GM23338 (cell line): ENCODE measurements at regions not wholly inside any gene's neighbourhood (a gene's known extent, or its start where the extent isn't known, plus 50 kb on each side); places are given as distances from the start of the nearest gene placed in this dataset.

Experiments used
- ATAC-seq: fragments of 200-7000 bp; cut with Tn5 transposase; 3 replicates; pipeline ENCODE4 v1.9.1; 2020
- DNase-seq: peaks from one replicate; pipeline ENCODE4 v3.0.0-alpha.2; 2015; ENCODE audit warnings: low spot score
- H2AFZ ChIP-seq: fragments of 200-600 bp; sonication (generic); 2 replicates; pipeline ENCODE4 v1.8.0; 2016; ENCODE audit warnings: antibody characterized with exemption, mild to moderate bottlenecking, moderate library complexity
- H3F3A ChIP-seq: fragments of 200-600 bp; sonication (generic); replicated peaks from 2 replicates; pipeline ENCODE4 v1.8.0; 2017; ENCODE audit warnings: antibody characterized with exemption, mixed run types, low read depth
- H3K27ac ChIP-seq: fragments of 200-600 bp; sonication (generic); 2 replicates; pipeline ENCODE4 v1.6.1; 2016; ENCODE audit warnings: low read depth
- H3K27me3 ChIP-seq: fragments of 200-600 bp; sonication (generic); 2 replicates; pipeline ENCODE4 v1.8.0; 2016; ENCODE audit warnings: mild to moderate bottlenecking, mixed run types, moderate library complexity; ENCODE audit not compliant: insufficient read depth
- H3K36me3 ChIP-seq: fragments of 200-600 bp; sonication (generic); 2 replicates; pipeline ENCODE4 v1.8.0; 2016; ENCODE audit warnings: mild to moderate bottlenecking; ENCODE audit not compliant: insufficient read depth
- H3K4me1 ChIP-seq: fragments of 200-600 bp; sonication (generic); 2 replicates; pipeline ENCODE4 v1.8.0; 2016; ENCODE audit warnings: mild to moderate bottlenecking, moderate library complexity; ENCODE audit not compliant: insufficient read depth
- H3K4me2 ChIP-seq: fragments of 200-600 bp; sonication (generic); 2 replicates; pipeline ENCODE4 v1.7.1; 2017; ENCODE audit warnings: mixed run types
- H3K4me3 ChIP-seq: fragments of 200-600 bp; sonication (generic); 2 replicates; pipeline ENCODE4 v1.6.1; 2016; ENCODE audit warnings: mixed run types
- H3K79me2 ChIP-seq: fragments of 200-600 bp; sonication (generic); replicated peaks from 2 replicates; pipeline ENCODE4 v1.8.0; 2017; ENCODE audit warnings: mild to moderate bottlenecking; ENCODE audit not compliant: insufficient read depth
- H3K9me2 ChIP-seq: fragments of 200-600 bp; sonication (generic); 2 replicates; pipeline ENCODE4 v1.8.0; 2017; ENCODE audit not compliant: insufficient read depth
- H4K20me1 ChIP-seq: fragments of 200-600 bp; sonication (generic); replicated peaks from 2 replicates; pipeline ENCODE4 v1.8.0; 2017; ENCODE audit warnings: mild to moderate bottlenecking; ENCODE audit not compliant: insufficient read depth
- H3K27ac Mint-ChIP-seq: 2 replicates; pipeline ENCODE4 v1.8.0; 2020; ENCODE audit warnings: inconsistent platforms, mild to moderate bottlenecking, moderate library complexity, mixed read lengths
- H3K27me3 Mint-ChIP-seq: 3 replicates; pipeline ENCODE4 v1.8.0; 2022; ENCODE audit warnings: low read depth, mild to moderate bottlenecking, moderate library complexity, mixed read lengths, inconsistent platforms; ENCODE audit not compliant: insufficient read depth, poor library complexity
- H3K36me3 Mint-ChIP-seq: 3 replicates; pipeline ENCODE4 v1.8.0; 2021; ENCODE audit warnings: low read depth, mild to moderate bottlenecking, inconsistent platforms, moderate library complexity, mixed read lengths
- H3K4me1 Mint-ChIP-seq: 3 replicates; pipeline ENCODE4 v1.8.0; 2020; ENCODE audit warnings: mild to moderate bottlenecking, inconsistent platforms, mixed read lengths
- H3K4me3 Mint-ChIP-seq: 3 replicates; pipeline ENCODE4 v1.8.0; 2021; ENCODE audit warnings: moderate library complexity, mild to moderate bottlenecking, inconsistent platforms, mixed read lengths
- H3K9me3 Mint-ChIP-seq: 3 replicates; pipeline ENCODE4 v1.8.0; 2020; ENCODE audit warnings: moderate library complexity, mild to moderate bottlenecking, inconsistent platforms, mixed read lengths
- CREB1 ChIP-seq: fragments of 250-450 bp; sonication (Bioruptor Pico); IDR thresholded peaks from 2 replicates; pipeline ENCODE4 v1.5.0; 2020; ENCODE audit warnings: low read depth, mild to moderate bottlenecking, moderate library complexity
- CTCF ChIP-seq, 2 experiments: fragments of 200-600 bp in 1 of 2; sonication (generic) in 1 of 2; conservative IDR thresholded peaks; 2 replicates each; pipeline versions ENCODE4 v1.5.1 to v1.6.1; 2016 to 2017; ENCODE audit warnings: antibody characterized with exemption in 2 of 2, low read depth in 2 of 2, mild to moderate bottlenecking in 2 of 2, moderate library complexity in 1 of 2
- ETS1 ChIP-seq: IDR thresholded peaks from 2 replicates; pipeline ENCODE4 v1.6.1; 2016; ENCODE audit warnings: antibody characterized with exemption
- EZH2 ChIP-seq: fragments of 200-600 bp; sonication (generic); IDR thresholded peaks from one replicate; pipeline ENCODE4 v1.8.0; 2017; ENCODE audit warnings: antibody characterized with exemption, mild to moderate bottlenecking, low read depth; ENCODE audit not compliant: unreplicated experiment
- EZH2phosphoT487 ChIP-seq: fragments of 200-600 bp; sonication (generic); IDR thresholded peaks from one replicate; pipeline ENCODE4 v1.8.1; 2018; ENCODE audit warnings: antibody characterized with exemption; ENCODE audit not compliant: unreplicated experiment
- JUNB ChIP-seq: IDR thresholded peaks from one replicate; pipeline ENCODE4 v1.6.1; 2016; ENCODE audit warnings: antibody characterized with exemption; ENCODE audit not compliant: unreplicated experiment
- NANOG ChIP-seq: IDR thresholded peaks from 2 replicates; pipeline ENCODE4 v1.6.1; 2016; ENCODE audit warnings: antibody characterized with exemption, borderline replicate concordance
- POLR2AphosphoS5 ChIP-seq: IDR thresholded peaks from 2 replicates; pipeline ENCODE4 v1.6.1; 2016; ENCODE audit warnings: antibody characterized with exemption, low read depth
- REST ChIP-seq: IDR thresholded peaks from one replicate; pipeline ENCODE4 v1.6.1; 2018; ENCODE audit warnings: antibody characterized with exemption; ENCODE audit not compliant: unreplicated experiment
- STAT1 ChIP-seq: IDR thresholded peaks from one replicate; pipeline ENCODE4 v1.6.1; 2016; ENCODE audit warnings: antibody characterized with exemption; ENCODE audit not compliant: unreplicated experiment
- ZNF114 ChIP-seq: fragments of 250-450 bp; sonication (Bioruptor Pico); IDR thresholded peaks from 2 replicates; pipeline ENCODE4 v1.5.0; 2020; ENCODE audit warnings: mild to moderate bottlenecking, moderate library complexity
- ZNF331 ChIP-seq: fragments of 250-450 bp; sonication (Bioruptor Pico); IDR thresholded peaks from 2 replicates; pipeline ENCODE4 v1.5.0; 2020; ENCODE audit warnings: low read depth, mild to moderate bottlenecking, moderate library complexity
- ZNF462 ChIP-seq: fragments of 250-450 bp; sonication (Bioruptor Pico); IDR thresholded peaks from 2 replicates; pipeline ENCODE4 v1.5.0; 2020; ENCODE audit warnings: mild to moderate bottlenecking, moderate library complexity

- DNase-seq: no peak
- no peaks in the 10 kb centered on the region for H3K9me3 Mint-ChIP-seq
- Histone ChIP-seq H3K4me2 (no peak overlapping the region), H3K27me3 (no peaks in the 10 kb centered on the region), H3K9me2 (peaks cover 17% of the 10 kb centered on the region), H3F3A (no peaks in the 10 kb centered on the region), H3K36me3 (no peaks in the 10 kb centered on the region), H4K20me1 (no peaks in the 10 kb centered on the region), H3K4me3 (no peak overlapping the region), H2AFZ (no peak overlapping the region), H3K79me2 (no peaks in the 10 kb centered on the region), H3K4me1 (peaks cover 13% of the 10 kb centered on the region; the same call in 1 of the 2 replicates), H3K27ac (no peak overlapping the region)
- no peak for TF ChIP-seq JUNB
- TF ChIP-seq STAT1: no peak
- no peak for TF ChIP-seq CTCF (conservative IDR thresholded peaks at IDR 0.05; ENCODE audit: low read depth in 2 of 2)
- TF ChIP-seq REST: no peak
- TF ChIP-seq ZNF114 (CRISPR knock-in tag): no peak
- no peak for TF ChIP-seq NANOG
- TF ChIP-seq ETS1: no peak
- no peak for TF ChIP-seq EZH2phosphoT487
- TF ChIP-seq POLR2AphosphoS5: no peak
- TF ChIP-seq ZNF462 (CRISPR knock-in tag): no peak
- TF ChIP-seq ZNF331 (CRISPR knock-in tag): no peak
- no peak for TF ChIP-seq EZH2
- no peak for TF ChIP-seq CREB1 (CRISPR knock-in tag)
- peaks cover 14% of the 10 kb centered on the region for H3K4me1 Mint-ChIP-seq
- H3K27ac Mint-ChIP-seq: no peak overlapping the region
- H3K4me3 Mint-ChIP-seq: no peak overlapping the region
- H3K27me3 Mint-ChIP-seq: no peaks in the 10 kb centered on the region
- no peak for ATAC-seq
- H3K36me3 Mint-ChIP-seq: no peaks in the 10 kb centered on the region
Observed at GRCh38 chr5:167796672-167797071, 494.8 kb upstream of the WWC1 start.
